ENCODE measurements at regions not wholly inside any gene's neighbourhood (a gene's known extent, or its start where the extent isn't known, plus 50 kb on each side); places are given as distances from the start of the nearest gene placed in this dataset.

DNA sequence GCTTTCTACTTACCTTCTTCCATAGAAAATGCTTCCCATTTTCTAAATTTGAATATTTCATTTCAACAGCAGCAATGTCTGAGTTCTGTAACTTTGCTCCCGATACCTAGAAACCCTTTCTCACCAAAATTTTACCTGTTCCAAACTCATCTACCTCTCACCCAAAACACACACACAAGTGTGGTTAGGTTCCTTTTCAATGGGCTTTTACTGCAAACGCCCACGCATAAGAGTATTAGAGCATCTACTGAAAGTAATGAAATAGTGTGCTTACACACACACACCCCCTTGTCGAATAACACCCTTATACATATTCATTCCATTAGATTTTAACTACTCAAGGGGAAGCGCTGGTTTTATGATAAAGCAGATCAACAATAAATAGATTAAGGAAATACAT is 610.3 kb upstream of the AADAT start:
- Mint-ChIP-seq H3K4me1 (peaks cover 9% of the 10 kb centered on the region), H3K27ac (no peak overlapping the region)
- TF ChIP-seq, protein P1, sequence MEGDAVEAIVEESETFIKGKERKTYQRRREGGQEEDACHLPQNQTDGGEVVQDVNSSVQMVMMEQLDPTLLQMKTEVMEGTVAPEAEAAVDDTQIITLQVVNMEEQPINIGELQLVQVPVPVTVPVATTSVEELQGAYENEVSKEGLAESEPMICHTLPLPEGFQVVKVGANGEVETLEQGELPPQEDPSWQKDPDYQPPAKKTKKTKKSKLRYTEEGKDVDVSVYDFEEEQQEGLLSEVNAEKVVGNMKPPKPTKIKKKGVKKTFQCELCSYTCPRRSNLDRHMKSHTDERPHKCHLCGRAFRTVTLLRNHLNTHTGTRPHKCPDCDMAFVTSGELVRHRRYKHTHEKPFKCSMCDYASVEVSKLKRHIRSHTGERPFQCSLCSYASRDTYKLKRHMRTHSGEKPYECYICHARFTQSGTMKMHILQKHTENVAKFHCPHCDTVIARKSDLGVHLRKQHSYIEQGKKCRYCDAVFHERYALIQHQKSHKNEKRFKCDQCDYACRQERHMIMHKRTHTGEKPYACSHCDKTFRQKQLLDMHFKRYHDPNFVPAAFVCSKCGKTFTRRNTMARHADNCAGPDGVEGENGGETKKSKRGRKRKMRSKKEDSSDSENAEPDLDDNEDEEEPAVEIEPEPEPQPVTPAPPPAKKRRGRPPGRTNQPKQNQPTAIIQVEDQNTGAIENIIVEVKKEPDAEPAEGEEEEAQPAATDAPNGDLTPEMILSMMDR (conservative IDR thresholded peaks at IDR 0.05) = no peak

DNA sequence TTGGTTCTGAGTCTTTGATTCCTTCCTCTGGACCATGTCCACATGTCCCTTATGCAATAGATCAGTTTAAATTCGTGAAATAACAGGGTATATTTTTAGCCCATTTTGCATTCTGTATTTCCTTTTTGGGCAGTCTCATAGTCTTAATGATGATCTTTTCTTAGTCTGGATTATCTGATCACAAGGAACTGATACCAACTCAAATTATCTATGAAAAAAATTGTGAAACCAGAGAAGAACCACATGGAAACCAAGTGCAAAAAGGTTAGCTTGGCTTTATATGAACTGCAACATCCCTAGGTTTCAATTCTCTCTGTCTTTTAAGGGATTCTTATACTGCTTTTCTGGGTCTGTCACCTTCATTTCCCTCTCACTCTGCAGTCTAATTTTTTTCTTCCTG is 608.6 kb upstream of the AADAT start:
- Histone ChIP-seq H3K27ac (ENCODE audit: low read depth, low read length) (no peak overlapping the region), H3K9ac (ENCODE audit: extremely low read depth, low read length, poor library complexity, severe bottlenecking) (no peak overlapping the region), H3K36me3 (ENCODE audit: control insufficient read depth, insufficient read depth, low read length) (no peaks in the 10 kb centered on the region), H3K27me3 (ENCODE audit: control insufficient read depth, insufficient read depth, low read length, poor library complexity, severe bottlenecking) (no peaks in the 10 kb centered on the region), H3K4me1 (ENCODE audit: control insufficient read depth, insufficient read depth, low read length) (peaks cover 3% of the 10 kb centered on the region), H3K9me3 (ENCODE audit: control insufficient read depth, low read length) (peaks cover 24% of the 10 kb centered on the region), H3K4me3 (ENCODE audit: low read length) (no peak overlapping the region)
- H3K9me3 Mint-ChIP-seq = peaks cover 23% of the 10 kb centered on the region
- peaks cover 9% of the 10 kb centered on the region for H3K4me1 Mint-ChIP-seq
- peaks cover 10% of the 10 kb centered on the region for H3K36me3 Mint-ChIP-seq (ENCODE audit: low read depth)
- 93% methylated on average over 1 of the region's 1 CpG; no CpG with 5 or more reads in 1 of the 2 experiments for WGBS, 2 experiments (ENCODE audit: insufficient coverage in 1 of 2, insufficient read length in 1 of 2)
- no peak for DNase-seq
- no peaks in the 10 kb centered on the region for H3K27me3 Mint-ChIP-seq (ENCODE audit: insufficient read depth)
- H3K27ac Mint-ChIP-seq = no peak overlapping the region
- H3K4me3 Mint-ChIP-seq = no peak overlapping the region
- TF ChIP-seq, protein P1 (conservative IDR thresholded peaks at IDR 0.05) = no peak

More for the DNA sequence above, 610.3 kb upstream of the AADAT start:
- no peak for DNase-seq
- Histone ChIP-seq H3K9me3 (ENCODE audit: control insufficient read depth, low read length) (peaks cover 7% of the 10 kb centered on the region), H3K36me3 (ENCODE audit: control insufficient read depth, insufficient read depth, low read length) (no peaks in the 10 kb centered on the region), H3K4me3 (ENCODE audit: low read length) (no peak overlapping the region), H3K9ac (ENCODE audit: extremely low read depth, low read length, poor library complexity, severe bottlenecking) (no peak overlapping the region), H3K27ac (ENCODE audit: low read depth, low read length) (no peak overlapping the region), H3K27me3 (ENCODE audit: control insufficient read depth, insufficient read depth, low read length, poor library complexity, severe bottlenecking) (no peaks in the 10 kb centered on the region), H3K4me1 (ENCODE audit: control insufficient read depth, insufficient read depth, low read length) (peaks cover 3% of the 10 kb centered on the region)
- no peak overlapping the region for H3K4me3 Mint-ChIP-seq
- H3K36me3 Mint-ChIP-seq (ENCODE audit: low read depth) = no peaks in the 10 kb centered on the region
- H3K27me3 Mint-ChIP-seq (ENCODE audit: insufficient read depth) = no peaks in the 10 kb centered on the region
- H3K9me3 Mint-ChIP-seq = peaks cover 6% of the 10 kb centered on the region
- WGBS, 2 experiments (ENCODE audit: insufficient coverage in 1 of 2, insufficient read length in 1 of 2) = 94% methylated on average over 3 of the region's 5 CpGs; no CpG with 5 or more reads in 1 of the 2 experiments

DNA sequence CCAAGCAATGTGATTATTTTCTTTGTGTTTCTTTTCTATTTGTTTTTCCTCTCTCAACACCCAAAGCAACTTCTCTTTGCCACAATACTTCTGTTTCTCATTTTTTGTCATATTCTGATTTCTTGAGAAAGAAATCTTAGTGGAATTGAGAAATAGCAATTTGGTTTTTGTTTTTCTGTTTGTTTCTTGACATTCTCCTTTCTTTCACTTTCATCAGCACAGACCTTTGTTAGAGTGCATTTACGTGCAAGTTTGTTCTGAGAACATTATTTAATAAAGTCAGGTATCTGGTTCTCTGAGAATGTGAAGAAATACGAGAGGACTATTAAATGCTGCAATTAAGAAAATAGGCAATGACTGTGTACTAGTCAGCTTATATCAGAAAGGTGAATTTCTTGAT is 608.1 kb upstream of the AADAT start:
- Histone ChIP-seq H3K27me3 (ENCODE audit: control insufficient read depth, insufficient read depth, low read length, poor library complexity, severe bottlenecking) (no peaks in the 10 kb centered on the region), H3K4me3 (ENCODE audit: low read length) (no peak overlapping the region), H3K27ac (ENCODE audit: low read depth, low read length) (no peak overlapping the region), H3K9me3 (ENCODE audit: control insufficient read depth, low read length) (peaks cover 29% of the 10 kb centered on the region), H3K9ac (ENCODE audit: extremely low read depth, low read length, poor library complexity, severe bottlenecking) (no peak overlapping the region), H3K36me3 (ENCODE audit: control insufficient read depth, insufficient read depth, low read length) (no peaks in the 10 kb centered on the region), H3K4me1 (ENCODE audit: control insufficient read depth, insufficient read depth, low read length) (peaks cover 3% of the 10 kb centered on the region)
- Mint-ChIP-seq H3K36me3 (ENCODE audit: low read depth) (peaks cover 14% of the 10 kb centered on the region), H3K27me3 (ENCODE audit: insufficient read depth) (no peaks in the 10 kb centered on the region), H3K27ac (no peak overlapping the region), H3K4me3 (no peak overlapping the region), H3K9me3 (peaks cover 28% of the 10 kb centered on the region), H3K4me1 (peaks cover 9% of the 10 kb centered on the region)
- no peak for DNase-seq
- TF ChIP-seq, protein P1 (conservative IDR thresholded peaks at IDR 0.05) = no peak
- WGBS, 2 experiments (ENCODE audit: insufficient coverage in 1 of 2, insufficient read length in 1 of 2) = 96% methylated on average over 2 of the region's 2 CpGs; no CpG with 5 or more reads in 1 of the 2 experiments
